HUES48 (cell line): ENCODE measurements at regions not wholly inside any gene's neighbourhood (a gene's known extent, or its start where the extent isn't known, plus 50 kb on each side); places are given as distances from the start of the nearest gene placed in this dataset.
"Not testable (repeated sequence)": the region's sequence is repeated elsewhere in the genome, so short reads cannot be mapped to it uniquely, and the experiment has no call there.

Experiments used
- H3K27ac ChIP-seq: one replicate; pipeline ENCODE4 v1.7.0; 2013; ENCODE audit warnings: low read depth, low read length, inconsistent platforms
- H3K27me3 ChIP-seq: 2 replicates; pipeline ENCODE4 v1.6.1; 2013; ENCODE audit warnings: mild to moderate bottlenecking, low read length; ENCODE audit not compliant: control insufficient read depth, insufficient read depth
- H3K36me3 ChIP-seq: 2 replicates; pipeline ENCODE4 v1.6.1; 2013; ENCODE audit warnings: low read length; ENCODE audit not compliant: control insufficient read depth, insufficient read depth
- H3K4me1 ChIP-seq: 2 replicates; pipeline ENCODE4 v1.6.1; 2013; ENCODE audit warnings: mild to moderate bottlenecking, low read length; ENCODE audit not compliant: control insufficient read depth, insufficient read depth
- H3K4me3 ChIP-seq: 2 replicates; pipeline ENCODE4 v1.5.1; 2013; ENCODE audit warnings: mild to moderate bottlenecking, low read depth, low read length
- H3K9ac ChIP-seq: 2 replicates; pipeline ENCODE4 v1.6.1; 2013; ENCODE audit warnings: mild to moderate bottlenecking, low read depth, low read length, moderate library complexity
- H3K9me3 ChIP-seq: 2 replicates; pipeline ENCODE4 v1.6.1; 2013; ENCODE audit warnings: low read length; ENCODE audit not compliant: control insufficient read depth, insufficient read depth

GRCh38 chr5:142405814-142406395, 81.1 kb upstream of the SPRY4 start:
- H3K36me3 ChIP-seq = no peaks in the 10 kb centered on the region
- no peaks in the 10 kb centered on the region for H3K27me3 ChIP-seq
- H3K27ac ChIP-seq = no peak overlapping the region
- no peak overlapping the region for H3K9ac ChIP-seq
- no peaks in the 10 kb centered on the region for H3K9me3 ChIP-seq
- H3K4me1 ChIP-seq = peaks cover 12% of the 10 kb centered on the region
- no peak overlapping the region for H3K4me3 ChIP-seq

- Histone ChIP-seq H3K9ac (no peak overlapping the region), H3K27me3 (no peaks in the 10 kb centered on the region), H3K36me3 (no peaks in the 10 kb centered on the region), H3K4me1 (peaks cover 12% of the 10 kb centered on the region), H3K4me3 (no peak overlapping the region), H3K27ac (no peak overlapping the region), H3K9me3 (no peaks in the 10 kb centered on the region)
These were observed 80.2 kb upstream of the SPRY4 start for GRCh38 chr5:142405023-142405422.

DNA sequence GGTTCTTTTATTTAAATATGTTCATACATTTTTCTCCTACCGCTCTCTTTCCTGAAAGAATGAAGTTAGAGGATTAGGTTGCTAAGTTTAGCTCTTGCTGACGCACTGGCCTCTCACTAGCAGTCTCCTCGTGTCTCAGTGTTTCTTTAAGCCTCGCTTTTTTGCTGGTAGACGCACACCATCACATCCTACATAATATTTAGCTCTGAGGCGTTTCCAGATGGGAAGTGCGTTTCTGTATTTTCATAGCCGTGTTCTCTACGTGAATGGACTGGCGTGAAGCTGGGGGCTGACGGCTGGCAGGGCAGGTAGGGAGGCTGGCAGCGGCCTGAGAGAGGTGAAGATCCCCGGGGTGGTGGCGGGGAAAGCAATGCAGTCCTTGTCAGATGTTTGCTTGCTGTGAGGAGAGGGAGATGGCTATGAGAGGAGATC, 79.2 kb upstream of the SPRY4 start:
- Histone ChIP-seq H3K27ac (no peak overlapping the region), H3K4me1 (peaks cover 12% of the 10 kb centered on the region), H3K4me3 (no peak overlapping the region), H3K36me3 (no peaks in the 10 kb centered on the region), H3K9me3 (no peaks in the 10 kb centered on the region), H3K27me3 (no peaks in the 10 kb centered on the region), H3K9ac (no peak overlapping the region)

DNA sequence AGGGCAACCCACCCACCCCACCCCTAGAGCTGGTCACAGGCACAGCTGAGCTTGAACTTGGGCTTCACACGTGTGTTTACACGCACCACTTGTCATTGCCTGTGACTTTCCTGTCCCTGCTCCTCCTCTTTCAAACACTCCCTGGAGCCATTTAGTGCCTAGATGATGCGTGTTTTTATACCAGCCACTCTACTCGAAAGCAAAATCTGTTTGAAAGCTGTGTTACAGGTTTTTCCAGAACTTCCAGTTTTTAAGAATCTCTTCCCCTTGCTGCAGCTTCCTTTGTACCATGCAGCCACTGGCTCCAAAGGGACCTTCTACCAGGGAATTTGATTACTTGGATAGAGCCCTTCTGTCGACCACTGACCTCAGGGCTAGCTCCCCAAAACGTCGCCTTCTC, 78.8 kb upstream of the SPRY4 start:
- Histone ChIP-seq H3K27ac (no peak overlapping the region), H3K27me3 (no peaks in the 10 kb centered on the region), H3K4me3 (no peak overlapping the region), H3K9ac (no peak overlapping the region), H3K9me3 (no peaks in the 10 kb centered on the region), H3K4me1 (peaks cover 12% of the 10 kb centered on the region), H3K36me3 (no peaks in the 10 kb centered on the region)

DNA sequence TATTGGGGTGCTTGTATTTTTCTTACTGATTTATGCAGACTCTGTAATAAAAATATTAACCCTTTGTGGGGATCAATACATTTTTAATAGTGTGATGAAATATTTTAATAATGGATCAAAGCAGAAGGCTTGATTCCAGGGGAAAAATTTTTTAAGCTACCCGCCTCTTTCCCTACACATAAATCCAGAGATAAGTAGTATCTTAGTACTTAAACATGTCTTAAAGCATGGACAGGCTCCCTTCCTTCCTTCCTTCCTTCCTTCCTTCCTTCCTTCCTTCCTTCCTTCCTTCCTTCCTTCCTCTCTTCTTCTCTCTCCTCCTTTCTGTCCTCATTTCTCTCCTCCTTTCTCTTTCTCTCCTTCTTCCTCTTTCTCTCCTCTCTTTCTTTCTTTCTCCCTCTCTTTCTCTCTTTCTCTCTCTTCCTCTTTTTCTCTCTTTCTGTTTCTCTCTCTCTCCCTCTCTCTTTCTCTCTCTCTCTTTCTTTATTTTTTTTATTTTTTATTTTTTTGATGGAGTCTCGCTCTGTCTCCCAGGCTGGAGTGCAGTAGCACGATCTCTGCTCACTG, 78.0 kb upstream of the SPRY4 start:
- H3K9me3 ChIP-seq = no peaks in the 10 kb centered on the region
- H3K36me3 ChIP-seq = no peaks in the 10 kb centered on the region
- no peak overlapping the region for H3K9ac ChIP-seq
- H3K4me1 ChIP-seq = peaks cover 12% of the 10 kb centered on the region
- no peaks in the 10 kb centered on the region for H3K27me3 ChIP-seq
- no peak overlapping the region for H3K27ac ChIP-seq
- no peak overlapping the region for H3K4me3 ChIP-seq

DNA sequence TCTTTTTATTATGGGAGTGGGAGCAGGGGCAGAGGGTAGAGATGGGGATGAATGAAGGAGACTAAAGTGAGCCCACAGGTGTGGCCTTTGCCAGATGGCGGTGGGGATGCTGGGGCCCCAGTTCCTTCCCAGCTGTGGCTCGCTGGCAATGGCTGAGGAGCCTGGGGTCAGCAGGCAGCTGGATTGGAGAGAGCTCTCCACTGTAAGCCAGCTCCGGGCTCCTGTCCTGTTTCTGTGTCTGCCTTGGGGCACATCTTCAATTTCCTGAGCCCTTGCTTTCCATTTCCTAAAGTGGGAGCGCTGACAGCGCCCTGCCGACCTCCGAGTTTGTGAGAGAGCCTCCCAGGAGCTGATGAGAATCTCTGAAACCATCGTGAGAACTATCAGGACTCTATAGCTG, 75.6 kb upstream of the SPRY4 start:
- Histone ChIP-seq H3K27me3 (no peaks in the 10 kb centered on the region), H3K9me3 (no peaks in the 10 kb centered on the region), H3K27ac (no peak overlapping the region), H3K36me3 (no peaks in the 10 kb centered on the region), H3K4me1 (peaks cover 12% of the 10 kb centered on the region), H3K9ac (no peak overlapping the region), H3K4me3 (no peak overlapping the region)

DNA sequence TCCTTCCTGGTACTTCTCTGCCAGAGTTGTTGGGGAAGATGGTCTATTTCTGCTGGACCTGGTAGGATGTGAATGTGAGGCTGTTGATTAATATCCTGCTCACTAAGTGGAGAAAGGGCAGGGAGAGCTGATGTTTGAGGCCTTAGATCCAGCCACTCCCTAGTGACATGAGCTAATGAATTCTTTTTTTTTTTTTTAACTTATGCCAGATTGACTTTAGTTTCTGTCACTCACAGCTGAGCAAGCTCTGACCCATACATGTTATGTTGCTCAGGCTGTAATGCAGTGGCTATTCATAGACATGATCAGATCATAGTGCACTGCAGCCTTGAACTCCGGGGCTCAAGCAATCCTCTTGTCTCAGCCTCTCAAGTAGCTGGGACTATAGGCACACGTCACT, 75.1 kb upstream of the SPRY4 start:
- no peak overlapping the region for H3K4me3 ChIP-seq
- H3K36me3 ChIP-seq = no peaks in the 10 kb centered on the region
- no peaks in the 10 kb centered on the region for H3K27me3 ChIP-seq
- no peak overlapping the region for H3K27ac ChIP-seq
- H3K9me3 ChIP-seq = no peaks in the 10 kb centered on the region
- H3K4me1 ChIP-seq = peaks cover 12% of the 10 kb centered on the region
- H3K9ac ChIP-seq = no peak overlapping the region

DNA sequence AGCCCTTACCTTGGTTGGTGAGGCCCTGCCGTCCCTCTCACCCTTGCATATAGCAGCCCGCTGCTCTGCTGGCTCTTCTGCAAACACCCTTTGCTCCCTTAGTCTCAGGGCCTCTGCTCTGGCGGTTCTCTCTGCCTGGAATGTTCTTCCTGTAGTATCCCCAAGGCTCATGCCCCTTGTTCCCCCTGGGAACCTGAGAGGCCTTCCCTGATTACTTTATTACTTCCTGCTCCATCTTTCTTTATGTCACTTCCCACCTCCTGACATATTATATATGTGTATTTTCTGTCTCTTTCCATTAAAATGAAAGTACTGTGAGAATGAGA, 73.9 kb upstream of the SPRY4 start:
- no peak overlapping the region for H3K4me3 ChIP-seq
- H3K4me1 ChIP-seq = peaks cover 3% of the 10 kb centered on the region
- no peaks in the 10 kb centered on the region for H3K9me3 ChIP-seq
- no peaks in the 10 kb centered on the region for H3K27me3 ChIP-seq
- no peak overlapping the region for H3K9ac ChIP-seq
- no peaks in the 10 kb centered on the region for H3K36me3 ChIP-seq
- no peak overlapping the region for H3K27ac ChIP-seq

DNA sequence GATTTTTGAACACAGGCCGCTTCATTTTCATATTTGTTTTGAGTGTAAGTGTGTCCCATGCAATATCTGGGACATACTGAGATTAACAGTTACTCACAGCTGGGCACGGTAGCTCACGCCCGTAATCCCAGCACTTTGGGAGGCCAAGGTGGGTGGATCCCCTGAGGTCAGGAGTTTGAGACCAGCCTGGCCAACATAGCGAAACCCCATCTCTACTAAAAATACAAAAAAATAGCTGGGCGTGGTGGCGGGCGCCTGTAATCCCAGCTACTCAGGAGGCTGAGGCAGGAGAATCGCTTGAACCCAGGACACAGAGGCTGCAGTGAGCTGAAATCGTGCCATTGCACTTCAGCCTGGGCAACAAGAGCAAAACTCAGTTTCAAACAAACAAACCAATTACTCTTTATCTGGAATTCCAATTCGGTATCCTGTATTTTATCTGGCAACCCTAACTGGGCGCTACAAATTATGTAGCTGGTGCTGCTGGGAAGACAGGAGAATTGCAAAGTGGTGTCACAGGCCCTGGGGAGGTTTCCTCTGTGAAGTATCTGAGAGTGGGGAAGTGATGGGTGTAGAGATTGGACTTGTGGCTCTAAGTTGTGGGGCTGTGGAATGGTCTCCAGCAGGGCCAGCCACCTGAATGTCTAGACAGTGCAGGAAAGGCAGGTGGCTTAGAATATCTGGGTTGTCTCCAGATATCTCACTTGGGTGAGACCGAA, 73.3 kb upstream of the SPRY4 start:
- not testable (repeated sequence) for H3K9ac ChIP-seq, H3K36me3 ChIP-seq, H3K27me3 ChIP-seq, H3K4me1 ChIP-seq, H3K4me3 ChIP-seq, H3K27ac ChIP-seq, H3K9me3 ChIP-seq

DNA sequence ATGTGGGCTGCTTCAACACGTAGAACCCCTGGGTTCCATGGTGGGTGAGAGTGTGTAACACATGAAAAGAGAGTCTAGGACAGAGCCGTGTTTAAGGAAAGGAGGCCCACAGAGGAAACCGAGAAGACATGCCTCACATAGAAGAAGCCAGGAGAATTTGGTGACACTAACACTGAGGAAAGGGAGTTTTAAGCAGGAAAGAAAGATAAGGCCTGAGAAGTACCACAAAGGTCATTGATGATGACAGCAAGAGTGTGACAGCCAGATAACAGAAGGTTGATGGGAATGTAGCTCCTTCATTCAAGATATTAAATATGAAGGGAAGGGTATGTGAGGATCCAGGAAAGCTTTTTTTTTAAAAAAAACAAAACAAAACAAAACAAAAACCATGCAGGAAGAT, 72.4 kb upstream of the SPRY4 start:
- Histone ChIP-seq H3K9me3 (no peaks in the 10 kb centered on the region), H3K4me3 (no peak overlapping the region), H3K9ac (no peak overlapping the region), H3K27ac (no peak overlapping the region), H3K4me1 (no peaks in the 10 kb centered on the region), H3K27me3 (no peaks in the 10 kb centered on the region), H3K36me3 (no peaks in the 10 kb centered on the region)

- Histone ChIP-seq H3K27ac (no peak overlapping the region), H3K36me3 (no peaks in the 10 kb centered on the region), H3K9me3 (no peaks in the 10 kb centered on the region), H3K4me1 (no peaks in the 10 kb centered on the region), H3K27me3 (no peaks in the 10 kb centered on the region), H3K9ac (no peak overlapping the region), H3K4me3 (no peak overlapping the region)
These were observed 71.7 kb upstream of the SPRY4 start for GRCh38 chr5:142396436-142397038.
